ENCODE measurements at regions not wholly inside any gene's neighbourhood (a gene's known extent, or its start where the extent isn't known, plus 50 kb on each side); places are given as distances from the start of the nearest gene placed in this dataset.
A peak's percentile ranks its signal among the peaks of the same experiment; 100 is the strongest.

DNA sequence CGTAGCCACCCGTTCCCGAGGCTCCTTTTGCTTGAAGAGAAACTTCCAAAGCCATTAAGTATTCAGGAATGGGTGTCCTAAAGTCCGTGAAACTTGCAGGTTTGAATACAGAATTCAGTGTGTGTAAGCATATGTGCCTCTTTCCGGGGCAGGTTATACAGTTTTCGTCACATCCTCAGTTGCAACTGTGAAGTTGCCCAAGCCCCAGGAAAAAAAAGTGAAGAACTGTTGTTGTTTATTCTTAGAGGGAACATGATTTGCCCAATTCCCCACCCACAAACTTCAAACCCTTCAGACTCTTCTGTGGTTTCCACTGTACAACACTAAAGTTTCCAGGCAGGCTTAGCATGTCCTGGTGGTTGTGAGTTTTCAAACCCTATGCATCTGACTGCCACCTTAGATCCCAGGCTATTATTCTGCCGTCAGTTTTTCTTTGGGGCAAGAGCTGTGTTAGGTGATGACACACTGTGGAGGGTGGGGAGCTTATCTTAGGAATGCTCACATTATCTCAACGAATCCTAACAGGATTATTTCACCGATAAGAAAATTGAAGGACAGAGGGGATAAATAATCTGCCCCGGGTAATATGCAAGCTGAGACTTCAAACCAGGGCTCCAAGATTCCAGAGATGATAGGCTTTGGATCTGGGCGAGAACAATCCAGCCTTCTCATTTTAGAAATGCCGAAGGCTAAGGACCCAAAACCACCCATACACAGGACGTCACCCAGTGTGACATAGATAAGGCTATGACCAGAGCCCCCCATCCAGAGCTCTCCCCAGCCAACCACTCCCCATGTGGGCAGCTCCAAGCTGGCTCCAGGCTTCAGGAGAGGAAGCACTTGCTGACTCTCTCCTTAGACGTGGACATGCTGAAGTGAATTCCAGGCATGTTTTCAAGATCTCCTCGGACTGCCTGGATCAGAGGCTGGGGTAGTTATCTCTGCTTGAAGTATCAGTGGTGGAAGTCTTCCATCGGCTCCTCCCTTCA, 81.7 kb upstream of the AFDN start:
- WGBS, 5 donors = 69 to 86% (median 76%) methylated on average over 15 to 16 of the region's 16 CpGs
- Histone ChIP-seq H3K9me3 (peaks cover 0 to 10% (median 0%) of the 10 kb centered on the region in 8 donors), H3K4me3 (no peak overlapping the region), H3K4me1 (peaks cover 0 to 12% (median 4%) of the 10 kb centered on the region in 6 donors), H3K36me3 (no peaks in the 10 kb centered on the region), H3K27ac (peak overlapping the region in 4 of 8 donors; percentile 15 to 77 (median 62)), H3K27me3 (replicated peaks in 1 of 7) (peaks cover 0 to 6% (median 0%) of the 10 kb centered on the region in 7 donors)
- intact Hi-C loops (cut with DNase I; ENCODE audit: low total_unique reads) = no loop called here
- TF ChIP-seq POLR2AphosphoS5 (IDR thresholded peaks at IDR 0.05) (no peak), POLR2A (IDR thresholded peaks at IDR 0.05) (no peak)
- TF ChIP-seq, protein P1, sequence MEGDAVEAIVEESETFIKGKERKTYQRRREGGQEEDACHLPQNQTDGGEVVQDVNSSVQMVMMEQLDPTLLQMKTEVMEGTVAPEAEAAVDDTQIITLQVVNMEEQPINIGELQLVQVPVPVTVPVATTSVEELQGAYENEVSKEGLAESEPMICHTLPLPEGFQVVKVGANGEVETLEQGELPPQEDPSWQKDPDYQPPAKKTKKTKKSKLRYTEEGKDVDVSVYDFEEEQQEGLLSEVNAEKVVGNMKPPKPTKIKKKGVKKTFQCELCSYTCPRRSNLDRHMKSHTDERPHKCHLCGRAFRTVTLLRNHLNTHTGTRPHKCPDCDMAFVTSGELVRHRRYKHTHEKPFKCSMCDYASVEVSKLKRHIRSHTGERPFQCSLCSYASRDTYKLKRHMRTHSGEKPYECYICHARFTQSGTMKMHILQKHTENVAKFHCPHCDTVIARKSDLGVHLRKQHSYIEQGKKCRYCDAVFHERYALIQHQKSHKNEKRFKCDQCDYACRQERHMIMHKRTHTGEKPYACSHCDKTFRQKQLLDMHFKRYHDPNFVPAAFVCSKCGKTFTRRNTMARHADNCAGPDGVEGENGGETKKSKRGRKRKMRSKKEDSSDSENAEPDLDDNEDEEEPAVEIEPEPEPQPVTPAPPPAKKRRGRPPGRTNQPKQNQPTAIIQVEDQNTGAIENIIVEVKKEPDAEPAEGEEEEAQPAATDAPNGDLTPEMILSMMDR (IDR thresholded peaks at IDR 0.05 in 8 of 11, conservative IDR thresholded peaks at IDR 0.05 in 3 of 11) = no peak
- peak; percentile 64 for DNase-seq

DNA sequence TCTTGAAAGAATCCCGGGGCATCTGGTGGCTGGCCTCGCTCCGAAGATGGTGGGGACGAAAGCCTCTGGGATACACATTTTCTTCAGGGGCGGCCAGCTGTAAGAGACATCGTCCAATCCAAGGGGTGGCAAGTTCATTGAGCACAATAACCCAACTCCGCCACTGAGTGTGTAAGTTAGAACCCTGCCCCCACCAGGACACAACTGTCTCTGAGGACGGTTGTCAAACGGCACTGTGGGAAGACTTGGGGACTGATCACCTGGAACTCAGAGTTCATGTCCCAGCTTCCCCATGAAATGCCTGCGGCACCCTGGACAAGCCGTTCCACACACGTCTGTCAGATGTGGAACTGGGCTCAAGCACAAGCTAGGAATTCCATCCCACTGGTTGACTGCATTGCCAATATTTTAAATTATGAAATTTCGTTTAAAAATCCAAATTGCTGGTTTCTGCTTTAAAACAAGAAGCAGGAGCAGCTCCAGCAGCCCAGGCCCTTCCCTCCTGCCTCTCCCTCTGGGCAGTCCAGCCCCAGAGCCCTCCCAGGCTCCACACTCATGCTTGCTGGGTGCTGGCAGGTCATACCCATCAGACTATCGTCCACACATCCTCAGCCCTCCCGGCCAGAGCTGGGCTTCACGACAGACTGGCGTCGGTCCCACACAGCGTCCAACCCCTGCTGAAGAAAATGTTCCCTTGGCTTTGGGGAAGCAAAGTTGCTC, 80.9 kb upstream of the AFDN start:
- Histone ChIP-seq H3K27me3 (replicated peaks in 1 of 7) (peaks cover 0 to 6% (median 0%) of the 10 kb centered on the region in 7 donors), H3K36me3 (no peaks in the 10 kb centered on the region), H3K9me3 (peaks cover 0 to 10% (median 0%) of the 10 kb centered on the region in 8 donors), H3K4me3 (no peak overlapping the region), H3K4me1 (peaks cover 0 to 12% (median 4%) of the 10 kb centered on the region in 6 donors), H3K27ac (peak overlapping the region in 3 of 8 donors; percentile 15 to 77 (median 66))
- TF ChIP-seq, protein P1 (IDR thresholded peaks at IDR 0.05 in 8 of 11, conservative IDR thresholded peaks at IDR 0.05 in 3 of 11) = no peak
- no peak for TF ChIP-seq POLR2A (IDR thresholded peaks at IDR 0.05)
- TF ChIP-seq POLR2AphosphoS5 (IDR thresholded peaks at IDR 0.05) = peak in 1 of 3 donors; percentile 42
- peak; percentile 75 for DNase-seq
- 71 to 91% (median 86%) methylated on average over 19 of the region's 19 CpGs for WGBS, 5 donors
- intact Hi-C loops (cut with DNase I; ENCODE audit: low total_unique reads) = no loop called here

DNA sequence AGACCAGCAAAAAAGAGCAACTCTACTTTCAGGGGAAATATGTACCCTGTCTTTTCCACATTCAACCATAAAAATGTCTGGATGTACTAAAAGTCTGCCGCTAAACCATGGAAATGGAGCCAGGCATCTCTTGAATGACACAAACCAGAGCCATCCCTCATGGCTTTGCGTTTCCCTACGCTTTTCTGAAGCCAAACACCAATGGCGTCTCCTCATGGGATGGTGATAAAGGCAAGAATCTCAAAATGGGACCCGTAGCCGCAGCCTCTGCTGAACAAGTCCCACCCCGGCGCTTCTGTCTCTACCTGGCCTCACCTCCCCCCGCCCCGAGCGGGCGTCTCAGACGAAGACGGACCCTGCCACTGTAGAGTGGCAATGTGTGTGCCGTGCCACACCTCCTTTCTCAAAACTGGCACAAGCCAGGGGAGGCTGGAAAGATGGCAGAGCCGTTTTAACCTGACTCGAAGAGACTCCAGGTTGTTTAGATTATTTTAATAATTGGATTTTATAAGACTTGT, 80.3 kb upstream of the AFDN start:
- H3K4me3 ChIP-seq = no peak overlapping the region
- intact Hi-C loops (cut with DNase I; ENCODE audit: low total_unique reads) = no loop called here
- H3K27me3 ChIP-seq (replicated peaks in 1 of 7) = peaks cover 0 to 6% (median 0%) of the 10 kb centered on the region in 7 donors
- H3K36me3 ChIP-seq = no peaks in the 10 kb centered on the region
- 86 to 96% (median 87%) methylated on average over 16 to 17 of the region's 17 CpGs for WGBS, 5 donors
- TF ChIP-seq POLR2A (IDR thresholded peaks at IDR 0.05) (no peak), POLR2AphosphoS5 (IDR thresholded peaks at IDR 0.05) (no peak)
- TF ChIP-seq, protein P1 (IDR thresholded peaks at IDR 0.05 in 8 of 11, conservative IDR thresholded peaks at IDR 0.05 in 3 of 11) = no peak
- peak; percentile 62 for DNase-seq
- peaks cover 0 to 10% (median 0%) of the 10 kb centered on the region in 8 donors for H3K9me3 ChIP-seq
- H3K27ac ChIP-seq = peak overlapping the region in 2 of 8 donors; percentile 15 to 77
- H3K4me1 ChIP-seq = peaks cover 0 to 12% (median 7%) of the 10 kb centered on the region in 6 donors
